Neural progenitor cell (in vitro differentiated cells): ENCODE measurements at regions not wholly inside any gene's neighbourhood (a gene's known extent, or its start where the extent isn't known, plus 50 kb on each side); places are given as distances from the start of the nearest gene placed in this dataset.

Experiments
- DNase-seq: peaks from one replicate; pipeline ENCODE4 v3.0.0-alpha.2; 2016; ENCODE audit warnings: low spot score
- H2AFZ ChIP-seq: fragments of 200-600 bp; sonication (generic); replicated peaks from 2 replicates; pipeline ENCODE4 v1.6.1; 2016; ENCODE audit warnings: antibody characterized with exemption
- H3F3A ChIP-seq: fragments of 200-600 bp; sonication (generic); 2 replicates; pipeline ENCODE4 v1.6.1; 2016; ENCODE audit warnings: antibody characterized with exemption, low read depth
- H3K27ac ChIP-seq: fragments of 200-600 bp; sonication (generic); 2 replicates; pipeline ENCODE4 v1.5.1; 2016; ENCODE audit warnings: mild to moderate bottlenecking
- H3K27me3 ChIP-seq: fragments of 200-600 bp; sonication (generic); 2 replicates; pipeline ENCODE4 v1.6.1; 2016; ENCODE audit warnings: mild to moderate bottlenecking, moderate library complexity
- H3K36me3 ChIP-seq: fragments of 200-600 bp; sonication (generic); 2 replicates; pipeline ENCODE4 v1.5.1; 2016
- H3K4me1 ChIP-seq: fragments of 200-600 bp; sonication (generic); 2 replicates; pipeline ENCODE4 v1.6.1; 2016; ENCODE audit warnings: mixed run types
- H3K4me2 ChIP-seq: fragments of 200-600 bp; sonication (generic); 2 replicates; pipeline ENCODE4 v1.6.1; 2016
- H3K4me3 ChIP-seq: fragments of 200-600 bp; sonication (generic); 2 replicates; pipeline ENCODE4 v1.5.1; 2016
- H3K79me2 ChIP-seq: fragments of 200-600 bp; sonication (generic); 2 replicates; pipeline ENCODE4 v1.6.1; 2016; ENCODE audit warnings: low read depth
- H3K9ac ChIP-seq: fragments of 200-600 bp; sonication (generic); 2 replicates; pipeline ENCODE4 v1.6.1; 2016
- H3K9me3 ChIP-seq: fragments of 200-600 bp; sonication (generic); 2 replicates; pipeline ENCODE4 v1.5.1; 2016; ENCODE audit warnings: low read depth
- H4K20me1 ChIP-seq: fragments of 200-600 bp; sonication (generic); 2 replicates; pipeline ENCODE4 v1.6.1; 2016; ENCODE audit warnings: low read depth
- H3K27ac Mint-ChIP-seq: 3 replicates; pipeline ENCODE4 v1.8.0; 2021; ENCODE audit warnings: mixed read lengths
- H3K27me3 Mint-ChIP-seq: 2 replicates; pipeline ENCODE4 v1.8.0; 2022; ENCODE audit warnings: low read depth, mild to moderate bottlenecking, inconsistent platforms, moderate library complexity, mixed read lengths; ENCODE audit not compliant: insufficient read depth
- H3K36me3 Mint-ChIP-seq: 3 replicates; pipeline ENCODE4 v1.8.0; 2021; ENCODE audit warnings: mixed read lengths
- H3K4me1 Mint-ChIP-seq: 3 replicates; pipeline ENCODE4 v1.8.0; 2021; ENCODE audit warnings: mixed read lengths
- H3K4me3 Mint-ChIP-seq: 3 replicates; pipeline ENCODE4 v1.8.0; 2021; ENCODE audit warnings: mild to moderate bottlenecking, moderate library complexity, mixed read lengths
- H3K9me3 Mint-ChIP-seq: 3 replicates; pipeline ENCODE4 v1.8.0; 2020; ENCODE audit warnings: mixed read lengths
- CTCF ChIP-seq: fragments of 200-600 bp; sonication (generic); IDR thresholded peaks from 2 replicates; pipeline ENCODE4 v1.5.1; 2017; ENCODE audit warnings: antibody characterized with exemption, mild to moderate bottlenecking
- EZH2 ChIP-seq: fragments of 200-600 bp; sonication (generic); IDR thresholded peaks from 2 replicates; pipeline ENCODE4 v1.6.1; 2017; ENCODE audit warnings: antibody characterized with exemption, mild to moderate bottlenecking, moderate library complexity
- EZH2phosphoT487 ChIP-seq: fragments of 200-600 bp; sonication (generic); IDR thresholded peaks from 2 replicates; pipeline ENCODE4 v1.6.1; 2017; ENCODE audit warnings: antibody characterized with exemption

- Histone ChIP-seq H3K4me3 (no peak overlapping the region), H3F3A (no peaks in the 10 kb centered on the region), H4K20me1 (no peaks in the 10 kb centered on the region), H3K4me1 (no peaks in the 10 kb centered on the region), H3K27ac (no peak overlapping the region), H3K4me2 (no peak overlapping the region), H3K9me3 (no peaks in the 10 kb centered on the region), H3K36me3 (no peaks in the 10 kb centered on the region), H3K27me3 (no peaks in the 10 kb centered on the region), H3K9ac (no peak overlapping the region), H2AFZ (no peak overlapping the region), H3K79me2 (no peaks in the 10 kb centered on the region)
- no peaks in the 10 kb centered on the region for H3K4me1 Mint-ChIP-seq
- no peak overlapping the region for H3K4me3 Mint-ChIP-seq
- no peak overlapping the region for H3K27ac Mint-ChIP-seq
- H3K36me3 Mint-ChIP-seq = no peaks in the 10 kb centered on the region
- H3K9me3 Mint-ChIP-seq = no peaks in the 10 kb centered on the region
- no peaks in the 10 kb centered on the region for H3K27me3 Mint-ChIP-seq
- TF ChIP-seq CTCF (no peak), EZH2phosphoT487 (no peak), EZH2 (no peak)
- no peak for DNase-seq
These were observed 92.3 kb upstream of the ETV3 start for GRCh38 chr1:157230500-157230899.

- Histone ChIP-seq H3K36me3 (no peaks in the 10 kb centered on the region), H3K27me3 (no peaks in the 10 kb centered on the region), H3K79me2 (no peaks in the 10 kb centered on the region), H3F3A (no peaks in the 10 kb centered on the region), H4K20me1 (no peaks in the 10 kb centered on the region), H3K9ac (no peak overlapping the region), H3K4me1 (no peaks in the 10 kb centered on the region), H3K4me2 (no peak overlapping the region), H3K27ac (no peak overlapping the region), H3K9me3 (no peaks in the 10 kb centered on the region), H3K4me3 (no peak overlapping the region), H2AFZ (no peak overlapping the region)
- no peaks in the 10 kb centered on the region for H3K36me3 Mint-ChIP-seq
- H3K27ac Mint-ChIP-seq = no peak overlapping the region
- no peak overlapping the region for H3K4me3 Mint-ChIP-seq
- no peak for TF ChIP-seq EZH2
- no peaks in the 10 kb centered on the region for H3K4me1 Mint-ChIP-seq
- DNase-seq = no peak
- H3K9me3 Mint-ChIP-seq = peaks cover 2% of the 10 kb centered on the region
- no peaks in the 10 kb centered on the region for H3K27me3 Mint-ChIP-seq
These were observed 89.5 kb upstream of the ETV3 start for GRCh38 chr1:157227700-157228099.

- H3K27me3 ChIP-seq = no peaks in the 10 kb centered on the region
- H4K20me1 ChIP-seq = no peaks in the 10 kb centered on the region
- H2AFZ ChIP-seq = no peak overlapping the region
- H3K9me3 Mint-ChIP-seq = peaks cover 2% of the 10 kb centered on the region
- H3K9ac ChIP-seq = no peak overlapping the region
- no peak overlapping the region for H3K4me3 Mint-ChIP-seq
- DNase-seq = no peak
- no peaks in the 10 kb centered on the region for H3K4me1 ChIP-seq
- H3K36me3 ChIP-seq = no peaks in the 10 kb centered on the region
- H3K4me2 ChIP-seq = no peak overlapping the region
- no peak overlapping the region for H3K27ac Mint-ChIP-seq
- no peaks in the 10 kb centered on the region for H3K36me3 Mint-ChIP-seq
- TF ChIP-seq EZH2 (no peak), CTCF (no peak), EZH2phosphoT487 (no peak)
- no peak overlapping the region for H3K27ac ChIP-seq
- no peak overlapping the region for H3K4me3 ChIP-seq
- H3K79me2 ChIP-seq = no peaks in the 10 kb centered on the region
- no peaks in the 10 kb centered on the region for H3K27me3 Mint-ChIP-seq
- H3K9me3 ChIP-seq = no peaks in the 10 kb centered on the region
- no peaks in the 10 kb centered on the region for H3F3A ChIP-seq
- no peaks in the 10 kb centered on the region for H3K4me1 Mint-ChIP-seq
These were observed 88.5 kb upstream of the ETV3 start for GRCh38 chr1:157226739-157227138.

GRCh38 chr1:157219600-157219999, 81.4 kb upstream of the ETV3 start:
- TF ChIP-seq EZH2phosphoT487 = no peak
- no peak for TF ChIP-seq CTCF
- no peak for TF ChIP-seq EZH2
- H3F3A ChIP-seq = no peaks in the 10 kb centered on the region
- H3K4me3 Mint-ChIP-seq = no peak overlapping the region
- H3K4me3 ChIP-seq = no peak overlapping the region
- no peak overlapping the region for H2AFZ ChIP-seq
- H3K4me1 ChIP-seq = no peaks in the 10 kb centered on the region
- H3K27me3 Mint-ChIP-seq = peaks cover 4% of the 10 kb centered on the region
- no peaks in the 10 kb centered on the region for H3K36me3 Mint-ChIP-seq
- H3K79me2 ChIP-seq = no peaks in the 10 kb centered on the region
- no peaks in the 10 kb centered on the region for H3K9me3 ChIP-seq
- H3K4me1 Mint-ChIP-seq = no peaks in the 10 kb centered on the region
- H3K36me3 ChIP-seq = no peaks in the 10 kb centered on the region
- no peaks in the 10 kb centered on the region for H3K27me3 ChIP-seq
- no peak for DNase-seq
- H3K4me2 ChIP-seq = no peak overlapping the region
- H3K9me3 Mint-ChIP-seq = peaks cover 2% of the 10 kb centered on the region
- H3K27ac Mint-ChIP-seq = no peak overlapping the region
- no peak overlapping the region for H3K27ac ChIP-seq
- no peak overlapping the region for H3K9ac ChIP-seq
- H4K20me1 ChIP-seq = no peaks in the 10 kb centered on the region
